Right atrium auricular region (tissue), 2 donors: ENCODE measurements at regions not wholly inside any gene's neighbourhood (a gene's known extent, or its start where the extent isn't known, plus 50 kb on each side); places are given as distances from the start of the nearest gene placed in this dataset.

ENCODE experiments used
- DNase-seq: peaks from one replicate; pipeline ENCODE4 v3.0.0-alpha.2; 2019; ENCODE audit warnings: low spot score
- H3K27ac ChIP-seq, 2 donors: fragments of 200-600 bp; sonication (generic); 1 replicate in 1 of 2; 2 replicates in 1 of 2; pipeline ENCODE4 v1.5.1; 2016 to 2019
- H3K27me3 ChIP-seq, 2 donors: fragments of 200-600 bp; sonication (generic); one replicate each; pipeline versions ENCODE4 v1.5.1 to v1.6.0; 2017 to 2019
- H3K36me3 ChIP-seq: fragments of 200-600 bp; sonication (generic); one replicate; pipeline ENCODE4 v1.5.1; 2016
- H3K4me1 ChIP-seq, 2 donors: fragments of 200-600 bp; sonication (generic); one replicate each; pipeline versions ENCODE4 v1.5.1 to v1.6.0; 2017 to 2019
- H3K4me3 ChIP-seq, 2 donors: fragments of 200-600 bp; sonication (generic); 1 replicate in 1 of 2; 2 replicates in 1 of 2; pipeline ENCODE4 v1.5.1; 2017 to 2019; ENCODE audit warnings: mild to moderate bottlenecking in 1 of 2, moderate library complexity in 1 of 2
- H3K9me3 ChIP-seq, 2 donors: fragments of 200-600 bp; sonication (generic); one replicate each; pipeline ENCODE4 v1.5.1; 2019
- TF ChIP-seq, protein P1 (sequence below), 2 donors: fragments of 200-600 bp; sonication (generic); IDR thresholded peaks; one replicate each; pipeline ENCODE4 v1.5.1; 2019; ENCODE audit warnings: antibody characterized with exemption in 2 of 2

DNA sequence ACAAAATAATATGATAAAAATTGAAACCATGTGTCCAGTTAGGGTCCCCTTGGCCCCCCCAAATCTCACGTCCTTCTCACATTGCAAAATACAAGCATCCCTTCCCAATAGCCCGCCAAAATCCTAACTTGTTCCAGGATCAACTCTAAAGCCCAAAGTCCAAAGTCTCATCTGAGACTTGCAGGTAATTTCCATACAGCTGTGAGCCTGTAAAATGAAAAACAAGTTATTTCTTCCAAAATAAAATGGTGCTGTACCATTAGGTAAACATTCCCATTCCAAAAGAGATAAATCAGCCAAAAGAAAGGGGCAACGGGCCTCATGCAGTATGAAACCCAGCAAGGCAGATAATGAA is 51.0 kb upstream of the COBL start:
- Histone ChIP-seq H3K4me1 (no peaks in the 10 kb centered on the region), H3K9me3 (no peaks in the 10 kb centered on the region), H3K4me3 (no peak overlapping the region), H3K27me3 (no peaks in the 10 kb centered on the region), H3K36me3 (no peaks in the 10 kb centered on the region), H3K27ac (no peak overlapping the region)
- TF ChIP-seq, protein P1, sequence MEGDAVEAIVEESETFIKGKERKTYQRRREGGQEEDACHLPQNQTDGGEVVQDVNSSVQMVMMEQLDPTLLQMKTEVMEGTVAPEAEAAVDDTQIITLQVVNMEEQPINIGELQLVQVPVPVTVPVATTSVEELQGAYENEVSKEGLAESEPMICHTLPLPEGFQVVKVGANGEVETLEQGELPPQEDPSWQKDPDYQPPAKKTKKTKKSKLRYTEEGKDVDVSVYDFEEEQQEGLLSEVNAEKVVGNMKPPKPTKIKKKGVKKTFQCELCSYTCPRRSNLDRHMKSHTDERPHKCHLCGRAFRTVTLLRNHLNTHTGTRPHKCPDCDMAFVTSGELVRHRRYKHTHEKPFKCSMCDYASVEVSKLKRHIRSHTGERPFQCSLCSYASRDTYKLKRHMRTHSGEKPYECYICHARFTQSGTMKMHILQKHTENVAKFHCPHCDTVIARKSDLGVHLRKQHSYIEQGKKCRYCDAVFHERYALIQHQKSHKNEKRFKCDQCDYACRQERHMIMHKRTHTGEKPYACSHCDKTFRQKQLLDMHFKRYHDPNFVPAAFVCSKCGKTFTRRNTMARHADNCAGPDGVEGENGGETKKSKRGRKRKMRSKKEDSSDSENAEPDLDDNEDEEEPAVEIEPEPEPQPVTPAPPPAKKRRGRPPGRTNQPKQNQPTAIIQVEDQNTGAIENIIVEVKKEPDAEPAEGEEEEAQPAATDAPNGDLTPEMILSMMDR (IDR thresholded peaks at IDR 0.05), result no peak
- no peak for DNase-seq

DNA sequence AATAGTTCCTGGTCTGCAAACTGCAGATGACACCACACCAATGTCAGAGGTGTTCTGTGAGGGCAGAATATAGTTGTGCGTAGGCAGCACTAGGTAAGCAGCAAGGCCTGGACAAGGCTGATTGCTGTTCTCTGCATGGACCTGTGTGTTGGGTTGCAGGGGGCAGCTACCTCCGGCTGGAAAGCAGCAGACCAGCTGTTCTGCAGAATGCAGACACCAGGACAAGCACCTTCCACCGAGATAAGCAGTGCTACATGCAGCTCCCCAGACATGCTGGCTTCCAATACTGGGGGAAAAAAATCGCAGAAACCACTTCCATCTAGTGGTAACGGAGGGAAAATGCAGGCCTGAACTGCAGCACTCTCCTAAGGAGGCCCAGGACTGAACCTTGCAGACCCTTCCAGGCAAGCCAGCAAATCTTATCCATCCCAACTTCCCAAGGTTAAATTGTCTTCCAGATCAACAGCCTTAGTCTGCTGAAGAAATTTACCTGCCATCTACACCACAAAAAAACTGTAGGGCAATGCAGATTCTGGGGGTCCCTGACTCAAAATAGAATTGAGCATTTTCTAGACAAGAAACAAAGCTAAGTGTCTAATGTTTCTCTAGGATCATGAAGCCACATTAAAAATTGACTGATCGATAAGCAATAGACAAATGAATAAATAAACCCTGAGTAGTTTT is 50.5 kb upstream of the COBL start:
- Histone ChIP-seq H3K27ac (no peak overlapping the region), H3K27me3 (no peaks in the 10 kb centered on the region), H3K4me1 (no peaks in the 10 kb centered on the region), H3K4me3 (no peak overlapping the region), H3K36me3 (no peaks in the 10 kb centered on the region), H3K9me3 (no peaks in the 10 kb centered on the region)
- DNase-seq, result no peak
- TF ChIP-seq, protein P1 (IDR thresholded peaks at IDR 0.05), result peak; percentile 48 to 81
